ENCODE measurements at regions not wholly inside any gene's neighbourhood (a gene's known extent, or its start where the extent isn't known, plus 50 kb on each side); places are given as distances from the start of the nearest gene placed in this dataset.

DNA sequence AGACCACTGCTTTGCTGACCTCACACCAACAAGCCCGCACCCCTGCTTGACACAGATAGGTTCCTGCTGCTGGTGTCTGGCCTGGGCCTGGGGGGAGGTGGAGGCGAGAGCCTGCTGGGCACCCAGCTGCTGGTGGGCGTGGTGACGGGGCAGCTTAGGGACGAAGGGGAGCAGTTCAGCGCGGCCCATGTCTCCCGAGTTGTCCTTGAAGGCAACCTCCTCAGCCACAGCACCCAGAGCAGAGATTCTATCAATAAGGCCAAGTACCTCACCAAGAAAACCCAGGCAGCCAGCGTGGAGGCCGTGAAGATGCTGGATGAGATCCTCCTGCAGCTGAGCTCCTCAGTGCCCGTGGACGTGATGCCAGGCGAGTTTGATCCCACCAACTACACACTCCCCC, 313.3 kb downstream of the NR2F1-AS1 start:
- H3K9ac ChIP-seq (ENCODE audit: insufficient read depth, low read length): no peak overlapping the region
- no peaks in the 10 kb centered on the region for H3K4me1 ChIP-seq (ENCODE audit: control insufficient read depth, extremely low read depth, insufficient read depth, low read length)
- no peaks in the 10 kb centered on the region for H4K20me1 ChIP-seq (ENCODE audit: control insufficient read depth, extremely low read depth, insufficient read depth, low read length)
- H3K79me2 ChIP-seq (ENCODE audit: control insufficient read depth, insufficient read depth, low read length): no peaks in the 10 kb centered on the region
- H3K4me3 ChIP-seq (replicated peaks in 1 of 4; ENCODE audit: control extremely low read depth in 1 of 4, insufficient read depth in 1 of 4, low read depth in 3 of 4, low read length in 4 of 4): no peak overlapping the region
- H3K27ac ChIP-seq (ENCODE audit: insufficient read depth, low read length): no peak overlapping the region
- no peak overlapping the region for H3K4me2 ChIP-seq (ENCODE audit: extremely low read depth, insufficient read depth, low read length)
- no peak for DNase-seq (ENCODE audit: low read depth in 2 of 2)
- H3K9me3 ChIP-seq (ENCODE audit: control insufficient read depth, insufficient read depth, low read depth, low read length): no peaks in the 10 kb centered on the region
- TF ChIP-seq EZH2 (IDR thresholded peaks at IDR 0.05; ENCODE audit: low read length, missing control alignments): no peak
- TF ChIP-seq, protein P1, sequence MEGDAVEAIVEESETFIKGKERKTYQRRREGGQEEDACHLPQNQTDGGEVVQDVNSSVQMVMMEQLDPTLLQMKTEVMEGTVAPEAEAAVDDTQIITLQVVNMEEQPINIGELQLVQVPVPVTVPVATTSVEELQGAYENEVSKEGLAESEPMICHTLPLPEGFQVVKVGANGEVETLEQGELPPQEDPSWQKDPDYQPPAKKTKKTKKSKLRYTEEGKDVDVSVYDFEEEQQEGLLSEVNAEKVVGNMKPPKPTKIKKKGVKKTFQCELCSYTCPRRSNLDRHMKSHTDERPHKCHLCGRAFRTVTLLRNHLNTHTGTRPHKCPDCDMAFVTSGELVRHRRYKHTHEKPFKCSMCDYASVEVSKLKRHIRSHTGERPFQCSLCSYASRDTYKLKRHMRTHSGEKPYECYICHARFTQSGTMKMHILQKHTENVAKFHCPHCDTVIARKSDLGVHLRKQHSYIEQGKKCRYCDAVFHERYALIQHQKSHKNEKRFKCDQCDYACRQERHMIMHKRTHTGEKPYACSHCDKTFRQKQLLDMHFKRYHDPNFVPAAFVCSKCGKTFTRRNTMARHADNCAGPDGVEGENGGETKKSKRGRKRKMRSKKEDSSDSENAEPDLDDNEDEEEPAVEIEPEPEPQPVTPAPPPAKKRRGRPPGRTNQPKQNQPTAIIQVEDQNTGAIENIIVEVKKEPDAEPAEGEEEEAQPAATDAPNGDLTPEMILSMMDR (conservative IDR thresholded peaks at IDR 0.05 in 1 of 2, IDR thresholded peaks at IDR 0.05 in 1 of 2; ENCODE audit: low read depth in 1 of 2, low read length in 2 of 2): no peak
- no peaks in the 10 kb centered on the region for H3K27me3 ChIP-seq (ENCODE audit: control insufficient read depth, insufficient read depth, low read length)
- H2AFZ ChIP-seq (ENCODE audit: low read length): no peak overlapping the region
- H3K36me3 ChIP-seq (ENCODE audit: control insufficient read depth, insufficient read depth, low read length): no peaks in the 10 kb centered on the region

DNA sequence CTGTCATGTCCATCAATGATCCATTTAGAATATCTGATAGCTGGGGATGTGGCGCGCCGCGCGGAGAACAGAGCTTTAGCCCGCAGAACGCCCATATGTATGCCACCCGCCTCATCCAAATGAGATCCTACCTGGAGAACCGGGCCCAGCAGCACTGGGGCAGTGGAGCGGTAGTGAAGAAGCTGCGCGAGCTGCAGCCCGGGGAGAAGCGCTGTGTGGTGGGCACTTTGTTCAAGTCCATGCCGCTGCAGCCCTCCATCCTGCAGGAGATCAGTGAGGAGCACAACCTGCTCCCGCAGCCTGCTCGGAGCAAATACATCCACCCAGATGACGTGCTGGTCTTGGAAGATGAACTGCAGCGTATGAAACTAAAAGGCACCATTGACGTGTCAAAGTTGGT, 313.7 kb downstream of the NR2F1-AS1 start:
- no peaks in the 10 kb centered on the region for H3K27me3 ChIP-seq (ENCODE audit: control insufficient read depth, insufficient read depth, low read length)
- TF ChIP-seq EZH2 (IDR thresholded peaks at IDR 0.05; ENCODE audit: low read length, missing control alignments): no peak
- TF ChIP-seq, protein P1 (conservative IDR thresholded peaks at IDR 0.05 in 1 of 2, IDR thresholded peaks at IDR 0.05 in 1 of 2; ENCODE audit: low read depth in 1 of 2, low read length in 2 of 2): no peak
- no peak overlapping the region for H3K4me2 ChIP-seq (ENCODE audit: extremely low read depth, insufficient read depth, low read length)
- H3K27ac ChIP-seq (ENCODE audit: insufficient read depth, low read length): no peak overlapping the region
- no peaks in the 10 kb centered on the region for H3K79me2 ChIP-seq (ENCODE audit: control insufficient read depth, insufficient read depth, low read length)
- no peak overlapping the region for H3K9ac ChIP-seq (ENCODE audit: insufficient read depth, low read length)
- H2AFZ ChIP-seq (ENCODE audit: low read length): no peak overlapping the region
- H4K20me1 ChIP-seq (ENCODE audit: control insufficient read depth, extremely low read depth, insufficient read depth, low read length): no peaks in the 10 kb centered on the region
- no peak for DNase-seq (ENCODE audit: low read depth in 2 of 2)
- no peaks in the 10 kb centered on the region for H3K36me3 ChIP-seq (ENCODE audit: control insufficient read depth, insufficient read depth, low read length)
- H3K9me3 ChIP-seq (ENCODE audit: control insufficient read depth, insufficient read depth, low read depth, low read length): no peaks in the 10 kb centered on the region
- H3K4me1 ChIP-seq (ENCODE audit: control insufficient read depth, extremely low read depth, insufficient read depth, low read length): no peaks in the 10 kb centered on the region
- no peak overlapping the region for H3K4me3 ChIP-seq (replicated peaks in 1 of 4; ENCODE audit: control extremely low read depth in 1 of 4, insufficient read depth in 1 of 4, low read depth in 3 of 4, low read length in 4 of 4)

DNA sequence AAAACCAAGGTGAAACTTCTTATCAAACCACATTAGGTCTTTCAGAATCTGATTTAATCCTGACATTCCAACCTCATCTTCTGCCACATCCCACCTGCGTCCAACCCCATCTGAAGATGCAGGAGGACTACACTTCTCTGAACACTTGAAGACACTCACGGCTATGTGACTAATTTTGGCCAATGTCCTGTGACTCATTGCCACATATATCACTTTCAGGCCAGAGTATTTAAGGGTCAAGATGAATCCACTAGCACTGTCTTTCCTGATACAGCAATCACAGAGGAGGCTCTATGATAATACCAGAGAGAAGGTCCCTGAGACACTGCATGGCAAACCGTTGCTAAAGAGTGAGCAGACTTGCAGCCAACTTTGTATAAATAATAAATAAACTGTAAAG, 323.4 kb downstream of the NR2F1-AS1 start:
- Histone ChIP-seq H3K9me3 (ENCODE audit: control insufficient read depth, insufficient read depth, low read depth, low read length) (no peaks in the 10 kb centered on the region), H4K20me1 (ENCODE audit: control insufficient read depth, extremely low read depth, insufficient read depth, low read length) (no peaks in the 10 kb centered on the region), H3K4me2 (ENCODE audit: extremely low read depth, insufficient read depth, low read length) (no peak overlapping the region), H3K9ac (ENCODE audit: insufficient read depth, low read length) (no peak overlapping the region), H3K27me3 (ENCODE audit: control insufficient read depth, insufficient read depth, low read length) (no peaks in the 10 kb centered on the region), H3K4me1 (ENCODE audit: control insufficient read depth, extremely low read depth, insufficient read depth, low read length) (no peaks in the 10 kb centered on the region), H3K36me3 (ENCODE audit: control insufficient read depth, insufficient read depth, low read length) (no peaks in the 10 kb centered on the region), H3K79me2 (ENCODE audit: control insufficient read depth, insufficient read depth, low read length) (no peaks in the 10 kb centered on the region), H3K4me3 (replicated peaks in 1 of 4; ENCODE audit: control extremely low read depth in 1 of 4, insufficient read depth in 1 of 4, low read depth in 3 of 4, low read length in 4 of 4) (no peak overlapping the region), H3K27ac (ENCODE audit: insufficient read depth, low read length) (no peak overlapping the region), H2AFZ (ENCODE audit: low read length) (no peak overlapping the region)
- TF ChIP-seq EZH2 (IDR thresholded peaks at IDR 0.05; ENCODE audit: low read length, missing control alignments): no peak
- TF ChIP-seq, protein P1 (conservative IDR thresholded peaks at IDR 0.05 in 1 of 2, IDR thresholded peaks at IDR 0.05 in 1 of 2; ENCODE audit: low read depth in 1 of 2, low read length in 2 of 2): no peak
- peak in 1 of 2 donors; percentile 52 for DNase-seq (ENCODE audit: low read depth in 2 of 2)

Measured in fibroblast of lung (primary cell).